ENCODE measurements at regions not wholly inside any gene's neighbourhood (a gene's known extent, or its start where the extent isn't known, plus 50 kb on each side); places are given as distances from the start of the nearest gene placed in this dataset.

DNA sequence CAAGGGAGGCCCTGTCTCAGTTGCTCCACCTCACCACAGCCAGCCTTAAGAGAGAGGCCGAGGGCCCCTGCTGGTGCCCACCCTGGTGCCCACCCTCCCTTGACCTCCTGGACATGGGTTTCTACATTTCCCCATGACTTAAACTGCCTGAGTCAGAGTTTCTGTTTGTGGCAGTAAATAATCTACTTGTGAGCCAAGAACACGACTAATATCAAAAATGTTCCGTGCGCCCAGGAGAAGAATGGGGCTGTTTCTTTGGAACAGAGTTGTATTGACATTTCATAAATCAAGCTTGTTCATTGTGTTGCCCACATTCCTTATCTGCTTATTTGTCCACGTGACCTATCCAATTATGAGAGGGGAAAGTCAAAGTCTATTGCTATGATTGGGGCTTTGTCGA is 143.5 kb downstream of the ANKRD60 start:
- TF ChIP-seq POLR2A (IDR thresholded peaks at IDR 0.05; ENCODE audit: low read length) (no peak), SMC3 (IDR thresholded peaks at IDR 0.05) (no peak), CHD4 (IDR thresholded peaks at IDR 0.05; ENCODE audit: borderline replicate concordance) (no peak), FOSL2 (IDR thresholded peaks at IDR 0.05) (no peak), FOSL2 (CRISPR knock-in tag; IDR thresholded peaks at IDR 0.05) (0 out of 2 replicates have a peak, but pooled peaks have one; percentile 8)
- TF ChIP-seq, protein P1, sequence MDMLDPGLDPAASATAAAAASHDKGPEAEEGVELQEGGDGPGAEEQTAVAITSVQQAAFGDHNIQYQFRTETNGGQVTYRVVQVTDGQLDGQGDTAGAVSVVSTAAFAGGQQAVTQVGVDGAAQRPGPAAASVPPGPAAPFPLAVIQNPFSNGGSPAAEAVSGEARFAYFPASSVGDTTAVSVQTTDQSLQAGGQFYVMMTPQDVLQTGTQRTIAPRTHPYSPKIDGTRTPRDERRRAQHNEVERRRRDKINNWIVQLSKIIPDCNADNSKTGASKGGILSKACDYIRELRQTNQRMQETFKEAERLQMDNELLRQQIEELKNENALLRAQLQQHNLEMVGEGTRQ (IDR thresholded peaks at IDR 0.05), result peak; percentile 28; the same call in 1 of the 2 replicates
- TF ChIP-seq, protein P2, sequence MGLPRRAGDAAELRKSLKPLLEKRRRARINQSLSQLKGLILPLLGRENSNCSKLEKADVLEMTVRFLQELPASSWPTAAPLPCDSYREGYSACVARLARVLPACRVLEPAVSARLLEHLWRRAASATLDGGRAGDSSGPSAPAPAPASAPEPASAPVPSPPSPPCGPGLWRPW (IDR thresholded peaks at IDR 0.05), result no peak
- FAIRE-seq, result no peak
- peak overlapping the region in 1 of 2 experiments; percentile 65; a peak in 3 of 6 replicates for H3K27ac ChIP-seq
- CTCF ChIA-PET, result interaction anchor here (1.0 to 4.8 kb wide), 3 partner anchors 11 to 95 kb away, joined by 3 to 41 read pairs (median 3); no protein-coding TSS in a partner anchor
- H3K4me2 ChIP-seq, result no peak overlapping the region
- WGBS (ENCODE audit: missing lambda C conversion rate), result 57% methylated on average over 6 of the region's 6 CpGs
- DNase-seq (ENCODE audit: low read depth in 1 of 2, low spot score in 1 of 2), result peak in 1 of 2 experiments; percentile 44
- peaks cover 12% of the 10 kb centered on the region for H3K4me1 ChIP-seq
- ATAC-seq, result no peak
- POLR2A ChIA-PET, result no interaction called here
- H3K9me3 ChIP-seq, result no peaks in the 10 kb centered on the region
- no peak overlapping the region for H3K4me3 ChIP-seq

DNA sequence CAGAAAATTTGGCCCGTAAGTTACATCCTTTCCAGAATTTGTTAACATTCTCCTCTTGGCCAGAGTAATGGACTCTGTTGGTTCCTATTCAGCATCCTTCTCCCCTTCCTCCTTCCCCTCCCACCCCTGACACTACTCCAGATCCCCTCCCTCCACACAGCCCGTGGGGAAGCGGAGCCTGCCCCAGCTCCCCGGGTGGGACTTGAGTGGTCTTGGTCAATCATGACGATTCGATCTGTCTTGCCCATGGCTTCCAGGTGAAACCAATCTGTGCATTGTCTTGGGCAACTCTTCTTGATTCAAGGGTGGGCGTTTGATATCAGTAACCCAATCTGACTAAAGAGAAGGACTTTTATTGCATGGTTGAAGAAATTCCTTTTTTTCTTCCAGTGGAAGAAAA is 143.9 kb downstream of the ANKRD60 start:
- no peak for DNase-seq (ENCODE audit: low read depth in 1 of 2, low spot score in 1 of 2)
- ChIA-PET POLR2A (no interaction called here), CTCF (interaction anchor here (4.8 kb wide), 1 partner anchor 11 kb away, joined by 41 read pairs; no protein-coding TSS in a partner anchor)
- FAIRE-seq, result no peak
- Histone ChIP-seq H3K27ac (peak overlapping the region in 1 of 2 experiments; percentile 65; a peak in 3 of 6 replicates), H3K4me2 (no peak overlapping the region), H3K9me3 (no peaks in the 10 kb centered on the region), H3K4me1 (peaks cover 12% of the 10 kb centered on the region), H3K4me3 (no peak overlapping the region)
- no peak for TF ChIP-seq EP300 (IDR thresholded peaks at IDR 0.05)
- no peak for TF ChIP-seq RCOR1 (IDR thresholded peaks at IDR 0.05; ENCODE audit: low read depth, low read length)
- TF ChIP-seq, protein P3, sequence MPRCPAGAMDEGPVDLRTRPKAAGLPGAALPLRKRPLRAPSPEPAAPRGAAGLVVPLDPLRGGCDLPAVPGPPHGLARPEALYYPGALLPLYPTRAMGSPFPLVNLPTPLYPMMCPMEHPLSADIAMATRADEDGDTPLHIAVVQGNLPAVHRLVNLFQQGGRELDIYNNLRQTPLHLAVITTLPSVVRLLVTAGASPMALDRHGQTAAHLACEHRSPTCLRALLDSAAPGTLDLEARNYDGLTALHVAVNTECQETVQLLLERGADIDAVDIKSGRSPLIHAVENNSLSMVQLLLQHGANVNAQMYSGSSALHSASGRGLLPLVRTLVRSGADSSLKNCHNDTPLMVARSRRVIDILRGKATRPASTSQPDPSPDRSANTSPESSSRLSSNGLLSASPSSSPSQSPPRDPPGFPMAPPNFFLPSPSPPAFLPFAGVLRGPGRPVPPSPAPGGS (IDR thresholded peaks at IDR 0.05), result no peak
- TF ChIP-seq FOSB (CRISPR knock-in tag; IDR thresholded peaks at IDR 0.05), result no peak
- TF ChIP-seq JUN (IDR thresholded peaks at IDR 0.05), result no peak
- no peak for TF ChIP-seq EHF (CRISPR knock-in tag; IDR thresholded peaks at IDR 0.05)
- no peak for TF ChIP-seq SMC3 (IDR thresholded peaks at IDR 0.05)
- TF ChIP-seq NR3C1 (IDR thresholded peaks at IDR 0.05), result no peak
- no peak for TF ChIP-seq ZNF302 (CRISPR knock-in tag; IDR thresholded peaks at IDR 0.05)
- TF ChIP-seq, protein P4, sequence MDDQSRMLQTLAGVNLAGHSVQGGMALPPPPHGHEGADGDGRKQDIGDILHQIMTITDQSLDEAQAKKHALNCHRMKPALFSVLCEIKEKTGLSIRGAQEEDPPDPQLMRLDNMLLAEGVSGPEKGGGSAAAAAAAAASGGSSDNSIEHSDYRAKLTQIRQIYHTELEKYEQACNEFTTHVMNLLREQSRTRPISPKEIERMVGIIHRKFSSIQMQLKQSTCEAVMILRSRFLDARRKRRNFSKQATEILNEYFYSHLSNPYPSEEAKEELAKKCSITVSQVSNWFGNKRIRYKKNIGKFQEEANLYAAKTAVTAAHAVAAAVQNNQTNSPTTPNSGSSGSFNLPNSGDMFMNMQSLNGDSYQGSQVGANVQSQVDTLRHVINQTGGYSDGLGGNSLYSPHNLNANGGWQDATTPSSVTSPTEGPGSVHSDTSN (IDR thresholded peaks at IDR 0.05), result no peak
- no peak for TF ChIP-seq ZFP36 (IDR thresholded peaks at IDR 0.05; ENCODE audit: borderline replicate concordance, partially characterized antibody)
- no peak for TF ChIP-seq CBX2 (IDR thresholded peaks at IDR 0.05; ENCODE audit: borderline replicate concordance, low read depth)
- no peak for TF ChIP-seq BHLHE40 (IDR thresholded peaks at IDR 0.05; ENCODE audit: low read depth, low read length)
- no peak for TF ChIP-seq POLR2AphosphoS2 (conservative IDR thresholded peaks at IDR 0.05; ENCODE audit: low read length)
- TF ChIP-seq, protein P5, sequence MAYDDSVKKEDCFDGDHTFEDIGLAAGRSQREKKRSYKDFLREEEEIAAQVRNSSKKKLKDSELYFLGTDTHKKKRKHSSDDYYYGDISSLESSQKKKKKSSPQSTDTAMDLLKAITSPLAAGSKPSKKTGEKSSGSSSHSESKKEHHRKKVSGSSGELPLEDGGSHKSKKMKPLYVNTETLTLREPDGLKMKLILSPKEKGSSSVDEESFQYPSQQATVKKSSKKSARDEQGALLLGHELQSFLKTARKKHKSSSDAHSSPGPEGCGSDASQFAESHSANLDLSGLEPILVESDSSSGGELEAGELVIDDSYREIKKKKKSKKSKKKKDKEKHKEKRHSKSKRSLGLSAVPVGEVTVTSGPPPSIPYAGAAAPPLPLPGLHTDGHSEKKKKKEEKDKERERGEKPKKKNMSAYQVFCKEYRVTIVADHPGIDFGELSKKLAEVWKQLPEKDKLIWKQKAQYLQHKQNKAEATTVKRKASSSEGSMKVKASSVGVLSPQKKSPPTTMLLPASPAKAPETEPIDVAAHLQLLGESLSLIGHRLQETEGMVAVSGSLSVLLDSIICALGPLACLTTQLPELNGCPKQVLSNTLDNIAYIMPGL (CRISPR knock-in tag; IDR thresholded peaks at IDR 0.05; ENCODE audit: borderline replicate concordance), result no peak
- TF ChIP-seq, protein P1 (IDR thresholded peaks at IDR 0.05), result no peak
- TF ChIP-seq ZSCAN20 (CRISPR knock-in tag; IDR thresholded peaks at IDR 0.05), result no peak
- no peak for ATAC-seq
- 77% methylated on average over 7 of the region's 7 CpGs for WGBS (ENCODE audit: missing lambda C conversion rate)

All from A549 (cell line).